CD4-positive, alpha-beta T cell treated with Interleukin-15 for 1 hour (primary cell): ENCODE measurements at regions not wholly inside any gene's neighbourhood (a gene's known extent, or its start where the extent isn't known, plus 50 kb on each side); places are given as distances from the start of the nearest gene placed in this dataset.
"Not testable (repeated sequence)": the region's sequence is repeated elsewhere in the genome, so short reads cannot be mapped to it uniquely, and the experiment has no call there.

Source experiments
- DNase-seq: peaks from one replicate; pipeline ENCODE4 v3.0.0-alpha.2; 2020

DNA sequence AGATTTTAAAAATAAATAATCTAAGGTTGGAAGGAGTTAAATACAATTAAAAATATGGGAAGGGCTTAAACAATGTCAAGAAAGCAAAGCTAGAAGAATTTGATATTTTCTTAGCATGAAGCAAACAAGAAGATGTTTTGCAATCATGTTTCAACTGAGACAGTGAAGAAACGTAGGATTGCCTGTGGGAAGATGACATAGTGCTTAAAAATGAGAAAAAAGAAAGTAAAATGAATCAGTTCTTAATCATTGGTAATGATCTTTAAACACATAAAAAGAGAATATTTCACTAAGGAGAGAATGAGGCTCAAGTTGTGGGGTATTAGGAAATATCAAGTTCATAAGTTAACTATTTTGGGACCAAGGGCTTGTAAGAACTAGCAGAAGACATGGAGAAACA, 855.0 kb downstream of the METTL15 start:
- DNase-seq, result no peak

DNA sequence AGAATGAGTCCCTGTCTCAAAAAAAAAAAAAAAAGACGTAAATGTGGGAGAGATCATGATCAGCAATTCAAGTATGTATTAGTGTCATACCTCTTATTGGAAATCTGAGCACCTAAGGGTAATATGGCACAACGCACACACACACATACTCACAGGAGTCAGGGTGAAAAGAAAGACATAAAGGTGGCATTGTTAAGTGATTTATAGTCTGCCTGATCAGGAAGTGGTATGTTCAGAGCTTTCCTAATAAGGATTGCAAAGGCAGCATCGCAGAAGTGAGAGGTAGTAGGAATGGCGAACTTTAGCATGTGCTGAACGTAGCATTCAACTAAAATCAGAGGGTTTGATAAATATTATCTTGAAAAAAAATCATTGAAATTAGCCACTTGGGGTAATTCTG, 854.3 kb downstream of the METTL15 start:
- no peak for DNase-seq

GRCh38 chr11:28961726-28962125, 853.5 kb downstream of the METTL15 start:
- DNase-seq, result no peak

DNA sequence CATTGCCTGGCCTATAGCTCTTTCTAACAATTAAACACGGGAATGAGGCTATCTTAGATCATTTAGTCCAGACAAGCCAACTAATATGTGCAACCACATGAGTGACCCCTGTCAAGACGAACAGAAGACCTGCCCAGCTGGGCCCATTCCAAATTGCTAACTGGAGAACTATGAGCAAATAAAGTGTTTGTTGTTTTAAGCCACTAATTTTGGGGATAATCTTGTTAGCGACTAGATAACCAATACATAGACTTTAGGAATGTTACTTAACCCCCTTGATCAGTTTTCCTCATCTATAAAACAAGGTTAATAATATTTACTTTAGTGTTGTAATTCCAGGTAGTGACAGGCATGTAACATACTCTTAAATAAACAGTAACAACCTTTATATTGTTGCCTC, 848.3 kb downstream of the METTL15 start:
- DNase-seq, result no peak

- no peak for DNase-seq
Observed at GRCh38 chr11:28951191-28951590, 843.0 kb downstream of the METTL15 start.

DNA sequence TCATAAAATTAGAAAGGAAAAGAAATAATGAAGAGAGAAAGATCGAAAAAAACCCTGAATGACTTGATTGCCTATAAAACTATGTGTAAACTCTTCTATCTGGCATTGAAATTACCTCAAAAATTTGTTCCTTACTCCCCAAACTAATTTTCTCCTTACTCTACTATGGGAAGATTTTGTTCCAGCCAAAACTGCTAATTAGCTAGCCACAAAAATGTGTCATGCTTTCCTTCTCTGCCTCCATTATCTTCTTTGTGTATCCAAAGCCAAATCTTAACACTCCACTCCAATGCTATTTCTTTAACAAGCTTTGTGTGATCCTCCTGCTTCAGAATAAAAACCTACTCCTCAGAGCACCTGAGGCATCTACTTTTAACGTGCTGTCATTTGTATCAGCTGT, 831.2 kb downstream of the METTL15 start:
- no peak for DNase-seq

- DNase-seq, result no peak
Observed at GRCh38 chr11:28938091-28938490, 829.9 kb downstream of the METTL15 start.

DNA sequence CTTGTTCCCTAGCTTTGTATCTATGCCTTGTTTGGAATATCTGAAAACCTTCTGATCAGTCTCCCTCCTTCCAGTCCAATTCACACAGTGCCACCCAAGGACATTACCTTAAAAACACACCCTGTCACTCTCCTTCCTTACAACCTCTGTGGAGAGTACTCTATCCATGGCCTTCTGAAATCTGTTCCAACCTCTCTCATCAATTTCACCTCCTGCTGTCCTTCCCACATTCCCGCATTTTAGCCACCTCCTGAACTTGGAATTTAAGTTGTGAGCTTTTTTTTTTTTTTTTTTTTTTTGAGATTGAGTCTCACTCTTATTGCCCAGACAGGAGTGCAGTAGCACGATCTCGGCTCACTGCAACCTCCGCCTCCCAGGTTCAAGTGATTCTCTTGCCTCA, 824.8 kb downstream of the METTL15 start:
- no peak for DNase-seq

DNA sequence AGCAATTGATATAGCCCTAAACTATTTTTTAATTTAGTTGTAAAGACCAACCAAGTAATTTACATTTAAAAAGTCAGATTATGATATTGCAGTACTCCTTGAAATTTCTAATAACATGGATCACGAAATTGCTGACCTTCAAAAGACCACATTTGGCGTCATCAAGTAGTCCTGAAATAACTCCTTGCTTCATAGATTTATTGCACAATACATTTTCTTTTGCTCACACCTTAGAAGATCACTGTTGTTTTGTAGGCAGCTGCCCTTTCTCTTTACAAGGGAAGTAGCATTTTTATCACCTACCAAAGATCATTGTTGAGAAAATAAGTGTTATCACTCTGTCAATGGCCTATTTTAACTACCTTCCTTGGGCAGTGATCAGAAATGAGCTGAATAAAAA, 815.8 kb downstream of the METTL15 start:
- no peak for DNase-seq

DNA sequence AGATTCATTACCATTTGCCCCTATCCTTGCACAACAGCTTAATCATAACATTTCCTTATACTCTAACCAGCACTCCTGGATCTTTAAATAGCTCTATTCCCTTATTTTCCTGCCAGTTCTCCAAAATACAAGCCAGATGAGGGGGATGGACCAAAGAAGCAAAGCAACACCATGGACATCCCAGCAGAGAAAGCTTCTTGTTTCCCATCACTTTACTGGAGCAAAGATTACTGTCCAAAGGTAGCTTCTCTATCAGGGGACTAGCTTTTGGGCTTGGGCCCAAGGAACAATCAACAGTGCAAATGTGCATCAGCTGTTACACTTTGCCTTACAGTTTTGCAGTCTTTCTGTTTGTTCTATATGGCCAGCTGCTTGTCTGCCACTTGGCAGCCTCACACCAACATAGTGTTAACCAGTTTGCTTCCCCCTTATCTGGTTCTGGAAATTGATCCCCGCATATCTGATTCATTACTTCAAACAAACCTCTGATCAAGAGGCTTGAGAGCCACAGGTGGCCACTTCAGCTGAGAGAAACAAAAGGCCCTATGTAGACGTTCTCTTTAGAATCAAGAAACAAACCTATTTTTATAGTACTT, 814.3 kb downstream of the METTL15 start:
- DNase-seq, result no peak

DNA sequence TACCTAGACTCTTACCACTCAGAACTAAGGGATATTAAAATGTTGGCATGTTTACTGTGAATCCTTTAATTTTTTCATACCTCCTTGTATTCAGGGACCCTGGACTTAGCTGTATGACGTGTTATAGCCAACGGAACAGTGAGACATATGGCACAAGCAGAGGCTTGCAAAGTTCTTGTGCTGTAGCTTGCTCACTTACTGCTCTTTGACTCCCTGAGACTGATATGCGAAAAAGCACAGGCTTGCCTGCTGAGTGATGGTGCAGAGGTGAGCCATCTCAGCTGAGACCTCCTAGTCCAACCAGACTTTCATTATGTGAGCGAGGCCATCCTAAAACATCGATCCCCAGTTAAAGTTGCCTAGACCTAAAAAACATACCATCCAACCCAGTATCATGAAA, 811.0 kb downstream of the METTL15 start:
- no peak for DNase-seq

DNA sequence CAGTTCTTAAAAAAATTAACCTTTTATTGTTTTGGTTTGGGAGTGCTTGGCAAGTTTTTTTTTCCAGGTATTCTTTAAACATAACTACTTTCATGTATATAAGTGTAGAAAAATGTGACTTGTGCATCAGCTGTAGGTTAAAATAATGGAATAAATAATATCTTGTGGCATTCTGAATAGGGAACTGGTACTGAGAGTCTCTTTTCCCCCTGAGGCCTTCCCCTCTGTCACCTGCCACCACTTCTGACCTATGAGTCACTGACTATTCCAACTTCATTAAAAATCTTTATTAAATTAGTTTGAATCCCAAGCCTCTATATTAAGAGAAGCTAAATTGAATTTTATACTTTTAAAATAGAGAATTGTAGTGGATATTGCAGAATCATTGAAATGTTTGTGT, 805.7 kb downstream of the METTL15 start:
- DNase-seq, result no peak

- no peak for DNase-seq
Observed at GRCh38 chr11:28911829-28912228, 803.6 kb downstream of the METTL15 start.

GRCh38 chr11:28910926-28911325, 802.7 kb downstream of the METTL15 start:
- DNase-seq, result no peak

DNA sequence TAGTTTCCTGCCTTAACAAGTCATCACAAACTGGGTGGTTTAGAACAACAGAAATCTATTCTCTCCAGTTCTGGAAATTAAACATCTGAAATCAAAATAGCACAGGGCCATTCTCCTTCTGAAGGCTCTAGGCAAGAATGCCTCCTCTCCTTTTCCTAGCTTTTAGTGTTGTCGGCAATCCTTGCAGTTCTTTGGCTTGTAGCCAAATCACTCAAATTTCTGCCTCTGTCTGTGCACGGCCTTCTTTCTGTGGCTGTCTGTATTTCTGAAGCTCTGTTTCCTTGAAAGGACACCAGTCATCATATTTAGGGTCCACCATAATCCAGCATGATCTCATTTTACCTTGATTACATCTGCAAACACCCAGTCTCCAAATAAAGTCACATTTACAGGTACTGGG, 795.5 kb downstream of the METTL15 start:
- no peak for DNase-seq

- no peak for DNase-seq
Observed at GRCh38 chr11:28900427-28900826, 792.2 kb downstream of the METTL15 start.

- DNase-seq, result no peak
Observed at GRCh38 chr11:28899706-28900105, 791.5 kb downstream of the METTL15 start.

DNA sequence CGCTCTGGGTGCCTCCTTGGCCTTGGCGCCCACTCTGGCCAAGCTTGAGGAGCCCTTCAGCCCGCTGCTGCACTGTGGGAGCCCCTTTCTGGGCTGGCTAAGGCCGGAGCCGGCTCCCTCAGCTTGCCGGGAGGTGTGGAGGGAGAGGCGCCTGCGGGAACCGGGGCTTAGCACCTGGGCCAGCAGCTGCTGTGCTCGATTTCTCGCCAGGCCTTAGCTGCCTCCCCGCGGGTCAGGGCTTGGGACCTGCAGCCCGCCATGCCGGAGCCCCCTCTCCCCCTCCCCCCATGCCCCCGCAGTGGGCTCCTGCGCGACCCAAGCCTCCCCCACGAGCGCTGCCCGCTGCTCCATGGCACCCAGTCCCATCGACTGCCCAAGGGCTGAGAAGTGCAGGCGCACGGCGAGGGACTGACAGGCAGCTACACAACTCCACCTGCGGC, 782.4 kb downstream of the METTL15 start:
- not testable (repeated sequence) for DNase-seq

GRCh38 chr11:28887681-28888080, 779.5 kb downstream of the METTL15 start:
- no peak for DNase-seq

GRCh38 chr11:28879869-28880268, 771.7 kb downstream of the METTL15 start:
- no peak for DNase-seq

DNA sequence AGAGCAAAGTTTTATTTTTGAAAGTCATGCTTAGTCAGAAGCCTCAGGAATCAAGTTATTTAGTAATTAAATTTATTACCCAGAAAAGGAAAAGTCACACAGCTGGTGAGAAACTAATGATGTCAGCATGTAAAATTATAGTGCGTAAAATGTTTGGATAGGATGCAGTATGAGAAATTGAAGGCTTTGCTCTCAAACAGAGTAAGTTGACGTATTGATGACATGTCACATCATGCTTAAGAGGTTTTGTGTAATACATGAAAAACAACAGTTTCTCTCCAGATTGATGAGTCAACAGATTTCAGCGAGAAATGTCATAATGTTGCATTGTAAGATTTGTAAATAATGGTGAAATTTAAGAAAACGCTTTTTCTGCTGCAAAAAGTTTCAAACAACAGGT, 769.8 kb downstream of the METTL15 start:
- no peak for DNase-seq

DNA sequence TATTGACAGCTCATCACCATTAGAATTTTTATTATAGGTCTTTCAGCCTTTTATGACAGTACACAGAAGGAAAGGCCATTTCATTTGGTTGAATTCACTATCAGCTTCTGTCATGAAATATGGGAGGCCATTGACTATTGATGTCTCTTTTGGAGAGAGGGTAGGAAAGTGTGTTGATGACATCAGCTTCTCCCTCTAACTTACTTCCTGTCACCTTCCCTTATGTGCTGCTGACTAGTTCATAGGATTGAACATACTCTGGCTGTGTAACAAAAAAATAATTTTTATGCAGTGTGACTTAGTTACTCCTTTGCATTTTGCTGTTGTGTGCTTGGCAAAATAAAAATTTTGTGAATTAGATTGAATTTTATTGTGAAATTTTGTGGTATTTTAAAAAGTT, 769.2 kb downstream of the METTL15 start:
- no peak for DNase-seq

GRCh38 chr11:28874706-28875105, 766.5 kb downstream of the METTL15 start:
- DNase-seq, result no peak

- no peak for DNase-seq
Observed at GRCh38 chr11:28871090-28871489, 762.9 kb downstream of the METTL15 start.

DNA sequence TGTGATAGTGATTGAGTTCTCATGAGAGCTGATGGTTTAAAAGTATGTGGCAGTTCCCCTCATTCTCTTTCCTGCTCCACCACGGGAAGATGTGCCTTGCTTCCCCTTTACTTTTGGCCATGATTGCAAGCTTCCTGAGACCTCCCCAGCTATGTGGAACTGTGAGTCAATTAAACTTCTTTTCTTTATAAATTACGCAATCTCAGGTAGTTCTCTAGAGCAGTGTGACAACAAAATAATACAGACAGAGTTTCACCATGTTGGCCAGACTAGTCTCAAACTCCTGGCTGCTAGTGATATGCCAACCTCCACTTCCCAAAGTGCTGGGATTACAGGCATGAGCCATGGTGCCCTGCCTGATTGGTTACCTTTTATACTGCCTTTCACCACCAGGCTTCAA, 755.2 kb downstream of the METTL15 start:
- DNase-seq, result no peak

DNA sequence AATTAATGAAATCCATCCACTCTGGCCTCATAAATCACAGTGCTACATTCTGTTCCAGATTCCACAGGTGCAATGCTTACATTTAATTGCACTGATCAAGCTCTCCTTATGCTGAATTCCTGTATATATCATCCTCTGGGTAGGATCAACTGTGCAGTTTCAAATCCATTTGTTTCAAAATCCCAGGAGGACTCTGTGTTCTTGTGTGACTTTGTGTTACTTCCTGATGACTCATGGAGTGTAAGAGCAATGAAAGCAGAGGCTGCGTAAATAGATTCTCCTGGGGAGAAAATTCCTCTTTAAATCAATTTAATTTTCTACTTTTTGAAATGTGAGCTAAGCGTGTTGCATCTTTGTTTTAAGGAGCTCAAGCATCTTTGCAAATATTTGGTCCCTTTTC, 752.7 kb downstream of the METTL15 start:
- DNase-seq, result no peak
